GM21717 (cell line): ENCODE measurements at regions not wholly inside any gene's neighbourhood (a gene's known extent, or its start where the extent isn't known, plus 50 kb on each side); places are given as distances from the start of the nearest gene placed in this dataset.

Source experiments
- ATAC-seq: cut with Tn5 transposase; IDR thresholded peaks from one replicate; pipeline ENCODE4 v1.9.1; 2021; ENCODE audit warnings: mild to moderate bottlenecking, moderate library complexity; ENCODE audit not compliant: unreplicated experiment

- no peak for ATAC-seq
These were observed 174.7 kb downstream of the LPIN1 start for GRCh38 chr2:11920993-11921583.

DNA sequence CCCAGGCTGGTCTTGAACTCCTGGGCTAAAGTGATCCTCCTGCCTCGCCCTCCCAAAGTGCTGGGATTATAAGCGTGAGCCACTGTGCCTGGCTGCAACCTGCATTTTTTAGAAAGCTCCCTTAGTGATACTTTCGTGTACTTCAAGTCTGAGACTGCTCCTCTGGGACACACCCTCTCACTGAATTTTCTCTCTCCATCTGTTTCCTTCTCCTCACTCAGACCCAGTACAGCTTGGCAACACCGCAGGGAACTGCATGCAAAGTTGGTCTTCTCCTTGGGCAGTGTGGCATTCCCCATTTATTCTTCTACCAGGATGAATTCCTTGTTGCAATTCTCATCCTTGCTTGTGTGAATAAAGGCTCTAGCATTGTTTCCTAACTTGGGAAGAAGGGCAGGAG is 175.9 kb downstream of the LPIN1 start:
- ATAC-seq: no peak

- no peak for ATAC-seq
These were observed 177.5 kb downstream of the LPIN1 start for GRCh38 chr2:11923935-11924334.

DNA sequence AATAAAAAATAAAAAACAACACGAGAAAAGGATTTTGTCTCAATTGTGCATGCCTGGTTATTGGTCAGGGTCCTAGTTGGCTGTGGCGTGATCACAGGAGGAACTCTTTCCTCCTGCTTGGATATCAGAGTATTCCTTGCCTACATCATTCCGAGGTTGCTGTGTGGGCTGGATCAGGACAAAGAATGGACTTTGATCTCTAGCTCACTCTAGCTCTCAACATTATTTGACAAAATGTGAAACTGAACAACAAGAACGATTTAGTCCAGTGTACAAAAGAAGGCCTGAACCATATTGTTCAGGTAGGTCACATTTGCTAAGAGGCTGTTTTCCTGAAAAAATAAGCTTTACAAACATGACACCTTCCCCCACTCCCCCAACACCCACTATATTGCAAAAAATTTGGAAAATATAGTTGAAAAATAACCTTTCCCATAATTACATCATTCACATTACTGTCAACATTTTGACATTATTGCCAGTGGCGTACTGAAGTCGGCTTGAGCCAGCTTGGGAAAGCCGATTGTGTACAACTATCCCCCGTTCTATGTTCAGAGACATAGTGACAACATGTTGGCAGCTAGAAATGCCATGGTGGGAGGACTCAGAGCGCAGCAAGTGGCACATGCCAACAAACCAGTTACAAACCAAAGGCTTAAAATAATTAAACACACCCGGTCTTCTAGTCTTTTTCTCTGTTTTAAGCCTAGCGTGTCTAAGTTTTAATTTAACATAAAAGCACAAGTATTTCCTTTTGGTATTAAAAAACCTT is 179.0 kb downstream of the LPIN1 start:
- ATAC-seq: no peak

DNA sequence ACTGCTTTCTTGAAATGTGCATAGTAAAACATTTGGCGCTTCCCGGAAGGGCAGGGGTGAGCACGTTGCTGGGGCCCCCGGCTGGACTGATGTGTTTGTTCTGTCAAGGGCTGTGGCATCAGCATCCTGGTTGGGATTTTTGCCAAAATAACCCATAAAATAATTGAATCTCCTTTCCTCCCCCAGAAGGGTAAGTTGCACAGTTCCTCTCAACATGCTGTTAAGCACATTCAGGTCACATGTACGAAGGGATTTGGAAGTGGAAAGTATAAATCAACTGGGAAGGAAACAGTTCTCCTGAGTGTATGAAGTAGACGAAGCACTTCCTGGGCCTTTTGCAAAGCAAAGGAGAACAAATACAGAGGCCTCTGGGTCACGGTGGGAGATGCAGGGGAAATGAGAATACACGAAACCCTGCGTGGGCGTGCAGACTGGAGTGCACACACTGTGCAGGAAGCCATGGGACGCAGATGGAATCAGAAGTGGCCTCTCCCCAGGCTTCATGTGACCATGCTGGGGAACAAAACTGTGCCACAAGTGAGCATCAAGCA is 183.9 kb downstream of the LPIN1 start:
- ATAC-seq: no peak

DNA sequence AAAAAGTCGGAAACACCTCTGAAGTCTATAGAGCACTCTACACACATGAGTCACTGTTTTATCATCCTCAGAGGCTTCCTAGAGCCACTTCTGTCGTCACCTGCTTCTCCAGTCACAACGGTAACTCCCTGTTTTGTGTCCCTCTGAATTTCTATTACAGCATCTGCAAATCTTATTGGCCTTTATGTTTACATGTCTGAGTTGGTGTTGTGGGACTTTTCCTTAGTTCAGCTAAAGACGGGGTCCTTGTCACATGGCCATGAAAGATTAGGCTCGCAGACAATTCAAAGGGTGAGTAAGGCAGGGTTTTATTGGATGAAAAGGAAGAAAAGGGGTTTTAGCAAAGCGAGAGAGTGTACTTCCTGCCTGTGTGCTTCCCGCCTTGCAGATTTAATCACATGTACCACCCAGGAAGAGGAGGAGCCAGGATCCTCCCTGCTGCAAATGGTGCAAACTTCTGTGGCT is 185.6 kb downstream of the LPIN1 start:
- no peak for ATAC-seq

- ATAC-seq: no peak
These were observed 186.5 kb downstream of the LPIN1 start for GRCh38 chr2:11932962-11933361.

DNA sequence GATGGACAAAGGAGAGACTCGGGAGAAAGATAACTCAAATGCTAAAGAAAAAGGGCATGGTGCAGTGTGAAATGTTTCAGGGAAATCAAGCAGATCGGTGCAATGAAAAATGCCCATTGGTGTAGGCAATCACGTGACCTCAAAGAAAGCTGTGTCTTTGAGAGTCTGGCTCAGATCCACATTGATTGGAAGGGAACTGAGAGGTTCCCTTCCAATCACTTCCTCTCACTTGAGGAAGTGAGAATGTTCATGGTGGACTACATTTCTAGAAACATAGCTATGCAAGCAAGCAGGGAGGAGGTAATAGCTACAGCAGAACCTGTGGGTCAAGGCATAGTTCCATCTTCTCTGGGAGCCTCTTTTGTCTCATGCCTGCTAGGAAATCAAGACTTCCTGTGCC is 187.4 kb downstream of the LPIN1 start:
- ATAC-seq: peak; percentile 81

GRCh38 chr2:11936761-11937160 is 190.3 kb downstream of the LPIN1 start:
- ATAC-seq: no peak

GRCh38 chr2:11938196-11938595 is 191.8 kb downstream of the LPIN1 start:
- no peak for ATAC-seq

- no peak for ATAC-seq
These were observed 193.1 kb downstream of the LPIN1 start for GRCh38 chr2:11939523-11939922.

- ATAC-seq: no peak
These were observed 193.8 kb downstream of the LPIN1 start for GRCh38 chr2:11940121-11940743.

- ATAC-seq: no peak
These were observed 194.4 kb downstream of the LPIN1 start for GRCh38 chr2:11940799-11941198.

- no peak for ATAC-seq
These were observed 195.1 kb downstream of the LPIN1 start for GRCh38 chr2:11941201-11942177.

GRCh38 chr2:11942178-11942569 is 195.7 kb downstream of the LPIN1 start:
- no peak for ATAC-seq

DNA sequence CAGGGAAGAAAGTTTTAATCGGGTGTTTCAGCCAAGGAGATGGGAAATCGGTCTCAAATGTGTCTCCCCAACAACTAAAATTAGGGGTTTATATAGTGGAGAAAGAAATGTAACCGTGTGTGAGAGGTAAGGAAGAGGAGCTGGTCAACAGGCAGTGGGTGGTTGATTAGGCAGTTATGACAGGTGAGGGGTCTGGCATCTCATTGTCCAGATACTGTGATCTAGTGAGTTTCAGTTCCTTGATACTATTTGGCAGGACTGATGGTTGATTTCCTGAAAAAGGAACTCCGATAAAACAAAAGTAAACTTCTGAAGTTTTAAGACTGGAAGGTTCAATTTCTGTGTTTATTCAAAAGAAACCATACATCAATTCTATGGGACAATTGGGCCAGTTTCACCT is 197.9 kb downstream of the LPIN1 start:
- no peak for ATAC-seq

GRCh38 chr2:11945139-11946126 is 199.0 kb downstream of the LPIN1 start:
- peak; percentile 95 for ATAC-seq

- no peak for ATAC-seq
These were observed 201.5 kb downstream of the LPIN1 start for GRCh38 chr2:11947956-11948355.

GRCh38 chr2:11949732-11950523 is 203.5 kb downstream of the LPIN1 start:
- ATAC-seq: no peak
